SK-N-SH treated with all-trans-retinoic acid at 6 μM for 48 hours (cell line): ENCODE measurements at regions not wholly inside any gene's neighbourhood (a gene's known extent, or its start where the extent isn't known, plus 50 kb on each side); places are given as distances from the start of the nearest gene placed in this dataset.

Experiments
- ARNTL ChIP-seq: fragments of 450-650 bp; formaldehyde crosslinking; IDR thresholded peaks from 2 replicates; pipeline ENCODE4 v1.5.0; 2020; ENCODE audit warnings: low read depth, mild to moderate bottlenecking, moderate library complexity, borderline replicate concordance
- CSDC2 ChIP-seq: fragments of 250-450 bp; sonication (Bioruptor Pico); IDR thresholded peaks from 2 replicates; pipeline ENCODE4 v1.5.0; 2020; ENCODE audit warnings: mild to moderate bottlenecking, moderate library complexity
- ISL1 ChIP-seq: fragments of 250-450 bp; sonication (Bioruptor Pico); IDR thresholded peaks from 2 replicates; pipeline ENCODE4 v2.1.2; 2022; ENCODE audit warnings: mild to moderate bottlenecking, moderate library complexity
- PATZ1 ChIP-seq: fragments of 250-450 bp; sonication (Bioruptor Pico); IDR thresholded peaks from 2 replicates; pipeline ENCODE4 v1.8.0; 2020; ENCODE audit warnings: mild to moderate bottlenecking, moderate library complexity, borderline replicate concordance
- RARB ChIP-seq: fragments of 250-450 bp; sonication (Bioruptor Pico); IDR thresholded peaks from 2 replicates; pipeline ENCODE4 v1.8.0; 2021; ENCODE audit warnings: mild to moderate bottlenecking, moderate library complexity
- TCF4 ChIP-seq: fragments of 250-450 bp; sonication (Bioruptor Pico); IDR thresholded peaks from 2 replicates; pipeline ENCODE4 v1.8.0; 2021; ENCODE audit warnings: mild to moderate bottlenecking, moderate library complexity, borderline replicate concordance
- TOX ChIP-seq: fragments of 250-450 bp; sonication (Bioruptor Pico); IDR thresholded peaks from 2 replicates; pipeline ENCODE4 v1.8.0; 2021; ENCODE audit warnings: mild to moderate bottlenecking, moderate library complexity, borderline replicate concordance
- TSHZ2 ChIP-seq: fragments of 250-450 bp; sonication (Bioruptor Pico); IDR thresholded peaks from 2 replicates; pipeline ENCODE4 v1.5.0; 2020; ENCODE audit warnings: mild to moderate bottlenecking, moderate library complexity
- ZFP3 ChIP-seq: fragments of 250-450 bp; sonication (Bioruptor Pico); IDR thresholded peaks from 2 replicates; pipeline ENCODE4 v1.5.0; 2020; ENCODE audit warnings: mild to moderate bottlenecking, moderate library complexity
- ZFP30 ChIP-seq: fragments of 450-650 bp; formaldehyde crosslinking; IDR thresholded peaks from 2 replicates; pipeline ENCODE4 v1.5.0; 2022; ENCODE audit warnings: mild to moderate bottlenecking, moderate library complexity
- ZNF70 ChIP-seq: fragments of 450-650 bp; formaldehyde crosslinking; IDR thresholded peaks from 2 replicates; pipeline ENCODE4 v1.5.0; 2020; ENCODE audit warnings: mild to moderate bottlenecking, moderate library complexity
- ZNF8 ChIP-seq: fragments of 450-650 bp; formaldehyde crosslinking; IDR thresholded peaks from 2 replicates; pipeline ENCODE4 v1.5.0; 2020; ENCODE audit warnings: mild to moderate bottlenecking, moderate library complexity
- TF ChIP-seq, protein P1 (sequence below): fragments of 250-450 bp; sonication (Bioruptor Pico); IDR thresholded peaks from 2 replicates; pipeline ENCODE4 v1.5.1; 2021; ENCODE audit warnings: mild to moderate bottlenecking, moderate library complexity

DNA sequence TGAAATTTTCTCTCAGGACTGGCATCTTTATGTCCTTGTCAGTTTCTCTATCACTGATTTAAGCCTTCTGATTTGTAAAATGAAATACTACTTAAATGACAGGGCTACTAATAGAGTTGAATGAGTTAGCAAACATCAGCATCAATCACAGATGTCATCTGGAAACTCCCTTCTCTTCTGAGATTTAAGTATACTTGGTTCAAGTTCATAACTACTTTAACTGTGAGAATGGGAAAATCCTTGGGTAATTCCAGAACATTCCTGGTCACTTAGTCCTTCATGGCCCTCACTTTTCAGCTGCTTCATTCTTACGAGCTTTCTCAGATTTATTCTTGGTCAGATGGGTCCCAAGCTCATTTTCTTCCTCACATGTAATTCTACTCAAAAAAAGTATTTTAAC lies 1655.3 kb upstream of the FLRT2 start:
- TF ChIP-seq ZNF70 (CRISPR knock-in tag), result no peak
- TF ChIP-seq TSHZ2 (CRISPR knock-in tag), result no peak
- TF ChIP-seq PATZ1, result no peak
- no peak for TF ChIP-seq ARNTL (CRISPR knock-in tag)
- no peak for TF ChIP-seq TCF4 (CRISPR knock-in tag)
- TF ChIP-seq TOX (CRISPR knock-in tag), result no peak
- TF ChIP-seq ZFP3 (CRISPR knock-in tag), result no peak
- TF ChIP-seq, protein P1, sequence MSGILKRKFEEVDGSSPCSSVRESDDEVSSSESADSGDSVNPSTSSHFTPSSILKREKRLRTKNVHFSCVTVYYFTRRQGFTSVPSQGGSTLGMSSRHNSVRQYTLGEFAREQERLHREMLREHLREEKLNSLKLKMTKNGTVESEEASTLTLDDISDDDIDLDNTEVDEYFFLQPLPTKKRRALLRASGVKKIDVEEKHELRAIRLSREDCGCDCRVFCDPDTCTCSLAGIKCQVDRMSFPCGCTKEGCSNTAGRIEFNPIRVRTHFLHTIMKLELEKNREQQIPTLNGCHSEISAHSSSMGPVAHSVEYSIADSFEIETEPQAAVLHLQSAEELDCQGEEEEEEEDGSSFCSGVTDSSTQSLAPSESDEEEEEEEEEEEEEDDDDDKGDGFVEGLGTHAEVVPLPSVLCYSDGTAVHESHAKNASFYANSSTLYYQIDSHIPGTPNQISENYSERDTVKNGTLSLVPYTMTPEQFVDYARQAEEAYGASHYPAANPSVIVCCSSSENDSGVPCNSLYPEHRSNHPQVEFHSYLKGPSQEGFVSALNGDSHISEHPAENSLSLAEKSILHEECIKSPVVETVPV (CRISPR knock-in tag), result no peak
- no peak for TF ChIP-seq RARB (CRISPR knock-in tag)
- peak; percentile 38 for TF ChIP-seq ISL1 (CRISPR knock-in tag)
- TF ChIP-seq ZNF8 (CRISPR knock-in tag), result no peak
- no peak for TF ChIP-seq CSDC2 (CRISPR knock-in tag)
- TF ChIP-seq ZFP30, result no peak
